Hepatocyte (in vitro differentiated cells): ENCODE measurements at regions not wholly inside any gene's neighbourhood (a gene's known extent, or its start where the extent isn't known, plus 50 kb on each side); places are given as distances from the start of the nearest gene placed in this dataset.
"Not testable (repeated sequence)": the region's sequence is repeated elsewhere in the genome, so short reads cannot be mapped to it uniquely, and the experiment has no call there.

Experiments
- DNase-seq: peaks from one replicate; pipeline ENCODE4 v3.0.0-alpha.2; 2016; ENCODE audit warnings: low spot score
- H2AFZ ChIP-seq: fragments of 200-600 bp; sonication (generic); 2 replicates; pipeline ENCODE4 v1.6.0; 2016; ENCODE audit warnings: antibody characterized with exemption, mild to moderate bottlenecking
- H3K27ac ChIP-seq: fragments of 200-600 bp; sonication (generic); 2 replicates; pipeline ENCODE4 v1.5.1; 2016; ENCODE audit warnings: mild to moderate bottlenecking
- H3K27me3 ChIP-seq: fragments of 200-600 bp; sonication (generic); 2 replicates; pipeline ENCODE4 v1.6.1; 2016
- H3K36me3 ChIP-seq: fragments of 200-600 bp; sonication (generic); replicated peaks from 2 replicates; pipeline ENCODE4 v1.5.1; 2016; ENCODE audit warnings: low read depth; ENCODE audit not compliant: insufficient read depth
- H3K4me1 ChIP-seq: fragments of 200-600 bp; sonication (generic); 2 replicates; pipeline ENCODE4 v1.5.1; 2016; ENCODE audit warnings: mild to moderate bottlenecking, moderate library complexity; ENCODE audit not compliant: insufficient read depth
- H3K4me2 ChIP-seq: fragments of 200-600 bp; sonication (generic); 2 replicates; pipeline ENCODE4 v1.6.0; 2016
- H3K4me3 ChIP-seq: fragments of 200-600 bp; sonication (generic); 2 replicates; pipeline ENCODE4 v1.5.1; 2016; ENCODE audit warnings: mild to moderate bottlenecking
- H3K79me2 ChIP-seq: fragments of 200-600 bp; sonication (generic); 2 replicates; pipeline ENCODE4 v1.6.0; 2017; ENCODE audit warnings: mild to moderate bottlenecking
- H3K9me2 ChIP-seq: fragments of 200-600 bp; sonication (generic); replicated peaks from 2 replicates; pipeline ENCODE4 v1.6.0; 2017; ENCODE audit warnings: mild to moderate bottlenecking; ENCODE audit not compliant: insufficient read depth
- H3K9me3 ChIP-seq: fragments of 200-600 bp; sonication (generic); 2 replicates; pipeline ENCODE4 v1.5.1; 2016; ENCODE audit warnings: low read depth, mild to moderate bottlenecking
- H4K20me1 ChIP-seq: fragments of 200-600 bp; sonication (generic); 2 replicates; pipeline ENCODE4 v1.6.0; 2016; ENCODE audit warnings: mild to moderate bottlenecking; ENCODE audit not compliant: insufficient read depth, poor library complexity, severe bottlenecking
- CTCF ChIP-seq: fragments of 200-600 bp; sonication (generic); IDR thresholded peaks from 2 replicates; pipeline ENCODE4 v1.5.1; 2016; ENCODE audit warnings: antibody characterized with exemption, mild to moderate bottlenecking; ENCODE audit not compliant: poor library complexity
- EZH2 ChIP-seq: fragments of 200-600 bp; sonication (generic); IDR thresholded peaks from 2 replicates; pipeline ENCODE4 v1.6.1; 2016; ENCODE audit warnings: antibody characterized with exemption, mild to moderate bottlenecking, borderline replicate concordance
- EZH2phosphoT487 ChIP-seq: fragments of 200-600 bp; sonication (generic); IDR thresholded peaks from one replicate; pipeline ENCODE4 v1.6.1; 2018; ENCODE audit warnings: antibody characterized with exemption, mild to moderate bottlenecking, low read depth, moderate library complexity; ENCODE audit not compliant: unreplicated experiment, severe bottlenecking
- WGBS: methylation state at CpG from one replicate; pipeline ENCODE4 v1.1.6; 2016; ENCODE audit warnings: low lambda C conversion rate; ENCODE audit errors: missing lambda C conversion rate; 5-methylcytosine and 5-hydroxymethylcytosine counted together

GRCh38 chr3:118805007-118805406 lies 229.6 kb downstream of the IGSF11 start:
- Histone ChIP-seq H2AFZ (no peak overlapping the region), H3K4me2 (no peak overlapping the region), H4K20me1 (no peaks in the 10 kb centered on the region), H3K9me3 (no peaks in the 10 kb centered on the region), H3K4me1 (no peaks in the 10 kb centered on the region), H3K4me3 (no peak overlapping the region), H3K79me2 (no peaks in the 10 kb centered on the region), H3K36me3 (no peaks in the 10 kb centered on the region), H3K9me2 (no peaks in the 10 kb centered on the region), H3K27me3 (no peaks in the 10 kb centered on the region), H3K27ac (no peak overlapping the region)
- TF ChIP-seq EZH2phosphoT487: no peak
- no peak for TF ChIP-seq EZH2
- no peak for TF ChIP-seq CTCF
- DNase-seq: no peak
- WGBS: 57% methylated on average over 2 of the region's 2 CpGs

- TF ChIP-seq EZH2phosphoT487: no peak
- TF ChIP-seq EZH2: no peak
- no peak for TF ChIP-seq CTCF
- H3K27ac ChIP-seq: no peak overlapping the region
- H3K79me2 ChIP-seq: no peaks in the 10 kb centered on the region
- no peaks in the 10 kb centered on the region for H3K9me3 ChIP-seq
- no peak overlapping the region for H3K4me2 ChIP-seq
- no peak overlapping the region for H2AFZ ChIP-seq
- no peak for DNase-seq
- H3K4me1 ChIP-seq: no peaks in the 10 kb centered on the region
- WGBS: 94% methylated on average over 5 of the region's 5 CpGs
- no peak overlapping the region for H3K4me3 ChIP-seq
- H3K36me3 ChIP-seq: no peaks in the 10 kb centered on the region
- H3K9me2 ChIP-seq: no peaks in the 10 kb centered on the region
- H4K20me1 ChIP-seq: no peaks in the 10 kb centered on the region
- no peaks in the 10 kb centered on the region for H3K27me3 ChIP-seq
Observed at GRCh38 chr3:118806423-118806822, 228.2 kb downstream of the IGSF11 start.

- not testable (repeated sequence) for H2AFZ ChIP-seq, H3K79me2 ChIP-seq, H3K4me2 ChIP-seq, H4K20me1 ChIP-seq, H3K4me1 ChIP-seq, H3K9me2 ChIP-seq, H3K27me3 ChIP-seq, DNase-seq, H3K4me3 ChIP-seq, H3K36me3 ChIP-seq, H3K9me3 ChIP-seq, H3K27ac ChIP-seq
- WGBS: 100% methylated on average over 2 of the region's 2 CpGs
Observed at GRCh38 chr3:118807349-118807748, 227.3 kb downstream of the IGSF11 start.

- no peaks in the 10 kb centered on the region for H3K36me3 ChIP-seq
- H3K79me2 ChIP-seq: no peaks in the 10 kb centered on the region
- TF ChIP-seq EZH2phosphoT487 (no peak), EZH2 (no peak), CTCF (no peak)
- H4K20me1 ChIP-seq: no peaks in the 10 kb centered on the region
- H3K27me3 ChIP-seq: no peaks in the 10 kb centered on the region
- H3K27ac ChIP-seq: no peak overlapping the region
- H3K4me1 ChIP-seq: no peaks in the 10 kb centered on the region
- no peak overlapping the region for H2AFZ ChIP-seq
- H3K4me3 ChIP-seq: no peak overlapping the region
- H3K4me2 ChIP-seq: no peak overlapping the region
- H3K9me3 ChIP-seq: no peaks in the 10 kb centered on the region
- no peaks in the 10 kb centered on the region for H3K9me2 ChIP-seq
- WGBS: 46% methylated on average over 6 of the region's 6 CpGs
- DNase-seq: no peak
Observed at GRCh38 chr3:118808723-118809122, 225.9 kb downstream of the IGSF11 start.
